ENCODE measurements at regions not wholly inside any gene's neighbourhood (a gene's known extent, or its start where the extent isn't known, plus 50 kb on each side); places are given as distances from the start of the nearest gene placed in this dataset.

DNA sequence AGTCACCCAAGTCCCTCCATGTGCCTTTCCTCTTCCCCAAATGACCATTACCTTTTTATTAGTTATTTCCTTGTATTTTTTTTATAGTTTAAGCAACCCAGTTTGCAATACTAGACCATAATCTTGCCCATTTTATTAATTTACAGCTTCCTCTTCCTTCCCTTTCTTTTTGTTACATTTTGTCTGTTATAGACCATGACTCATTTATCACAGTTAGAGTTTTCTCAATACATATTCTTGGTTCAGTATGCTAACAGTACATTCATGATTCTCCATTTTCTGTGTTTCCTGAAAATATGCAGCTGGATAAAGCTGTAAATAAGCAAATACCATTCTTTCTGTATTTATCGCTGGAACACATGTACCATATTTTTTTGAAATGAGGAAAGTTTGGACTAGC is 376.7 kb upstream of the RAG2 start:
- Histone ChIP-seq H3K4me1 (ENCODE audit: low read depth) (no peaks in the 10 kb centered on the region), H3K36me3 (ENCODE audit: low read depth) (no peaks in the 10 kb centered on the region), H3K9me3 (peaks cover 3% of the 10 kb centered on the region), H3K4me3 (no peak overlapping the region)
- no peak for ATAC-seq
- no peak for DNase-seq
- intact Hi-C loops (cut with DNase I, micrococcal nuclease) = no loop called here
- no peak for TF ChIP-seq CTCF (IDR thresholded peaks at IDR 0.05)

DNA sequence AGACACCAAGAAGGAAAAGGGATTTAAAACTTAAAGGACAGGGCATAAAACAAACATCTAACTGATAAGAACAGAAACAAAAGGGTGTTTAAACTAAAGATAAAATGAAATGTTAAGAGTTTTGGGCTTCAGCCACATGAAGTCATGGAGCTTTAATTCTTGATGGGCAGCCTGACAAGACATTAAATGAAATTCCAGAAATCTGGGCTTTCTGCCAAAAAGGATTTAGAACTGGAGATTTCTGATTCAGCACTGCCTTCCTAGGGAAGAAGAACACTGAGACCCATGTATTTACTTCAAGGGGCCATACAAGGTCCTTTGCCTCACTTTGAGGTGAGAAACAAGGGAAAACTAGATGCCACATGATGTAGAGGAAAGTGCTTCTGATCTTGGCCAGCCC is 355.9 kb upstream of the RAG2 start:
- H3K9me3 ChIP-seq = no peaks in the 10 kb centered on the region
- DNase-seq (no peak), ATAC-seq (no peak)
- intact Hi-C loops (cut with DNase I, micrococcal nuclease) = no loop called here
- H3K4me3 ChIP-seq = no peak overlapping the region
- TF ChIP-seq CTCF (IDR thresholded peaks at IDR 0.05) = no peak
- H3K36me3 ChIP-seq (ENCODE audit: low read depth) = no peaks in the 10 kb centered on the region
- no peaks in the 10 kb centered on the region for H3K4me1 ChIP-seq (ENCODE audit: low read depth)

- Histone ChIP-seq H3K36me3 (ENCODE audit: low read depth) (no peaks in the 10 kb centered on the region), H3K9me3 (no peaks in the 10 kb centered on the region), H3K4me3 (no peak overlapping the region), H3K4me1 (ENCODE audit: low read depth) (no peaks in the 10 kb centered on the region)
- TF ChIP-seq CTCF (IDR thresholded peaks at IDR 0.05) = no peak
- intact Hi-C loops (cut with DNase I, micrococcal nuclease) = no loop called here
- ATAC-seq = no peak
- DNase-seq = no peak
Observed at GRCh38 chr11:36948460-36949127, 350.6 kb upstream of the RAG2 start.

GRCh38 chr11:36945384-36945783 is 347.3 kb upstream of the RAG2 start:
- no peaks in the 10 kb centered on the region for H3K9me3 ChIP-seq
- H3K36me3 ChIP-seq (ENCODE audit: low read depth) = no peaks in the 10 kb centered on the region
- intact Hi-C loops (cut with DNase I, micrococcal nuclease) = no loop called here
- no peaks in the 10 kb centered on the region for H3K4me1 ChIP-seq (ENCODE audit: low read depth)
- DNase-seq (no peak), ATAC-seq (no peak)
- no peak for TF ChIP-seq CTCF (IDR thresholded peaks at IDR 0.05)
- H3K4me3 ChIP-seq = no peak overlapping the region

DNA sequence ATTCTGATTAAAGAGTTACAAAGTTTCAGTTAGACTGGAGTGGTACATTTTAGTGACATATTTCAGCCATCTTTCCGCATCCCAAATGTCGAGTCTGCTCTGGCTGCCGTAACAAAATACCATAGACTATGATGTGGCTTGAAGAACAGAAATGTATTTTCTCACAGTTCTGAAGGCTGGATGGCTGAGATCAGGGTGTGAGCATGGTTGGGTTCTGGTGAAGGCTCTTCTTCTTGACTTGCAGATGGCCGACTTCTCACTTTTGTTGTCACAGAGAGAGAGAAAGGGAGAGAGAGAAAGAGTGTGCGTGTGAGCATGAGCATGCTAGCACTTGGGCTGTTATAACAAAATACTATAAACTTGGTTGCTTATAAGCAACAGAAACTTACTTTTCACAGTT is 335.4 kb upstream of the RAG2 start:
- no peak for TF ChIP-seq CTCF (IDR thresholded peaks at IDR 0.05)
- H3K36me3 ChIP-seq (ENCODE audit: low read depth) = no peaks in the 10 kb centered on the region
- no peak for DNase-seq
- intact Hi-C loops (cut with DNase I, micrococcal nuclease) = no loop called here
- H3K4me1 ChIP-seq (ENCODE audit: low read depth) = no peaks in the 10 kb centered on the region
- H3K9me3 ChIP-seq = no peaks in the 10 kb centered on the region
- no peak for ATAC-seq
- H3K4me3 ChIP-seq = no peak overlapping the region

- DNase-seq = no peak
- no peak for ATAC-seq
- H3K9me3 ChIP-seq = no peaks in the 10 kb centered on the region
- no peaks in the 10 kb centered on the region for H3K4me1 ChIP-seq (ENCODE audit: low read depth)
- no peaks in the 10 kb centered on the region for H3K36me3 ChIP-seq (ENCODE audit: low read depth)
- no peak for TF ChIP-seq CTCF (IDR thresholded peaks at IDR 0.05)
- intact Hi-C loops (cut with DNase I, micrococcal nuclease) = no loop called here
- no peak overlapping the region for H3K4me3 ChIP-seq
Observed at GRCh38 chr11:36931139-36931538, 333.1 kb upstream of the RAG2 start.

Data from mucosa of descending colon (tissue), 3 donors.